Prostate gland (tissue), 2 donors: ENCODE measurements at regions not wholly inside any gene's neighbourhood (a gene's known extent, or its start where the extent isn't known, plus 50 kb on each side); places are given as distances from the start of the nearest gene placed in this dataset.
A peak's percentile ranks its signal among the peaks of the same experiment; 100 is the strongest.

Source experiments
- DNase-seq: peaks from one replicate; pipeline ENCODE4 v3.0.0-alpha.2; 2019; ENCODE audit warnings: low spot score
- H3K27ac ChIP-seq, 2 donors: fragments of 200-600 bp; sonication (generic); 2 replicates each; pipeline ENCODE4 v1.5.1; 2017 to 2019
- H3K27me3 ChIP-seq: fragments of 200-600 bp; sonication (generic); replicated peaks from 2 replicates; pipeline ENCODE4 v1.5.1; 2019; ENCODE audit not compliant: insufficient read depth
- H3K36me3 ChIP-seq, 2 donors: fragments of 200-600 bp; sonication (generic); 1 replicate in 1 of 2; 2 replicates in 1 of 2; pipeline versions ENCODE4 v1.5.1 to v1.8.1; 2017 to 2019
- H3K4me1 ChIP-seq: fragments of 200-600 bp; sonication (generic); replicated peaks from 2 replicates; pipeline ENCODE4 v1.5.1; 2019
- H3K4me3 ChIP-seq, 2 donors: fragments of 200-600 bp; sonication (generic); 2 replicates each; pipeline ENCODE4 v1.5.1; 2017 to 2019
- H3K9me3 ChIP-seq: fragments of 200-600 bp; sonication (generic); 2 replicates; pipeline ENCODE4 v1.5.1; 2017
- POLR2A ChIP-seq: fragments of 450-650 bp; IDR thresholded peaks from one replicate; pipeline ENCODE4 v1.6.1; 2016; ENCODE audit warnings: antibody characterized with exemption, mild to moderate bottlenecking
- POLR2AphosphoS5 ChIP-seq: sonication (generic); formaldehyde crosslinking; IDR thresholded peaks from one replicate; pipeline ENCODE4 v1.6.1; 2017; ENCODE audit warnings: antibody characterized with exemption
- WGBS: methylation state at CpG from one replicate; pipeline ENCODE4 v1.1.5; 2018; 5-methylcytosine and 5-hydroxymethylcytosine counted together
- intact Hi-C: fragments of 100-400 bp; cut with DNase I; formaldehyde crosslinking; loops from one replicate; pipeline ENCODE4 v1.14.2; 2022
- TF ChIP-seq, protein P1 (sequence below), 4 experiments: fragments of 200-600 bp in 2 of 4; fragments of 450-650 bp in 2 of 4; sonication (generic) in 2 of 4; IDR thresholded peaks; 1 replicate in 3 of 4; 2 replicates in 1 of 4; pipeline ENCODE4 v1.5.1; 2016 to 2019; ENCODE audit warnings: antibody characterized with exemption in 4 of 4, mild to moderate bottlenecking in 2 of 4, moderate library complexity in 2 of 4

DNA sequence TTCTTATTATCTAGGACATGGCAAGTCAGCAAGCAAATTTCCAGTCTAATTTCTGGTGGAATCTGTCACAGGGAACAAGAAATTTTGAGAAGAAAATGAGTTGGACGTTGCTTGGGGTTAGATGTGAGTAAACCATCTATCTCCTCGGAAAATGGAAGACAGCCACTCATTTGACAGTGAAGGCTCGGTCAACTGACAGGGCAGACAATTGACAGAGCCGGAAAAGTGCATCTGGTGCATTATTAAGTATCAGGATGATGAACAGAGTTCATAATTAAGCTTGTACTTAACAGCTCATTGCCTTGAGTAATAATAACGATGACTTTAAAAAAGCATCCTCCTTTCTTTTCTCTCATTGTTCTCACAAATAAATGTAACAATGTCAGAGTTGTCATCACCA is 168.4 kb downstream of the MAD2L1 start:
- Histone ChIP-seq H3K9me3 (no peaks in the 10 kb centered on the region), H3K36me3 (no peaks in the 10 kb centered on the region), H3K27me3 (no peaks in the 10 kb centered on the region), H3K4me3 (no peak overlapping the region), H3K27ac (no peak overlapping the region), H3K4me1 (no peaks in the 10 kb centered on the region)
- TF ChIP-seq, protein P1, sequence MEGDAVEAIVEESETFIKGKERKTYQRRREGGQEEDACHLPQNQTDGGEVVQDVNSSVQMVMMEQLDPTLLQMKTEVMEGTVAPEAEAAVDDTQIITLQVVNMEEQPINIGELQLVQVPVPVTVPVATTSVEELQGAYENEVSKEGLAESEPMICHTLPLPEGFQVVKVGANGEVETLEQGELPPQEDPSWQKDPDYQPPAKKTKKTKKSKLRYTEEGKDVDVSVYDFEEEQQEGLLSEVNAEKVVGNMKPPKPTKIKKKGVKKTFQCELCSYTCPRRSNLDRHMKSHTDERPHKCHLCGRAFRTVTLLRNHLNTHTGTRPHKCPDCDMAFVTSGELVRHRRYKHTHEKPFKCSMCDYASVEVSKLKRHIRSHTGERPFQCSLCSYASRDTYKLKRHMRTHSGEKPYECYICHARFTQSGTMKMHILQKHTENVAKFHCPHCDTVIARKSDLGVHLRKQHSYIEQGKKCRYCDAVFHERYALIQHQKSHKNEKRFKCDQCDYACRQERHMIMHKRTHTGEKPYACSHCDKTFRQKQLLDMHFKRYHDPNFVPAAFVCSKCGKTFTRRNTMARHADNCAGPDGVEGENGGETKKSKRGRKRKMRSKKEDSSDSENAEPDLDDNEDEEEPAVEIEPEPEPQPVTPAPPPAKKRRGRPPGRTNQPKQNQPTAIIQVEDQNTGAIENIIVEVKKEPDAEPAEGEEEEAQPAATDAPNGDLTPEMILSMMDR (IDR thresholded peaks at IDR 0.05) = no peak
- TF ChIP-seq POLR2AphosphoS5 = no peak
- TF ChIP-seq POLR2A = no peak
- intact Hi-C loops = loop anchor here (5.0 to 10.0 kb wide), 4 partner anchors 39 to 271 kb away; partner anchors contain the start of gene PDE5A
- WGBS = 87% methylated on average over 5 of the region's 5 CpGs
- DNase-seq = no peak

DNA sequence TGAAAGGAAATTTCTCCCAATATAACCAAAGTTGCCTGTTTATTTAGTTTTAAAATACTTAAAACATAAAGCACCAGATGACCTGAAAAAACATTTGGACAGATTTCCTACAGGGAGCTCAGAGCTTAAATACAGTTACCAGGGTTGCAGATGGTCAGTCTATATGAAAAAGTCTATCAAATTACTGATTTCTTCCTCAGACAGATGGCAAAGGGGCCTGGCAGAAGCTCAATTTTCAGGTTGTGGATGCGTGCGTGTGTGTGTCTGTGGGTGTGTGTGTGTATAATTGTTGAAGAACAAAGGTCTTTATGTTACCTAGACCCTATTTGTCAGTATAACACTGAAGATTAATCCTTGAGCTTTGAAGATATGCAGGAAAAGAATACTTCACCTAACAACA is 169.4 kb downstream of the MAD2L1 start:
- Histone ChIP-seq H3K4me3 (no peak overlapping the region), H3K9me3 (no peaks in the 10 kb centered on the region), H3K27ac (no peak overlapping the region), H3K27me3 (no peaks in the 10 kb centered on the region), H3K4me1 (no peaks in the 10 kb centered on the region), H3K36me3 (no peaks in the 10 kb centered on the region)
- intact Hi-C loops = loop anchor here (5.0 to 10.0 kb wide), 4 partner anchors 40 to 270 kb away; partner anchors contain the start of gene PDE5A
- 62% methylated on average over 2 of the region's 2 CpGs for WGBS
- no peak for DNase-seq
- TF ChIP-seq, protein P1 (IDR thresholded peaks at IDR 0.05) = no peak
- TF ChIP-seq POLR2A (no peak), POLR2AphosphoS5 (no peak)

DNA sequence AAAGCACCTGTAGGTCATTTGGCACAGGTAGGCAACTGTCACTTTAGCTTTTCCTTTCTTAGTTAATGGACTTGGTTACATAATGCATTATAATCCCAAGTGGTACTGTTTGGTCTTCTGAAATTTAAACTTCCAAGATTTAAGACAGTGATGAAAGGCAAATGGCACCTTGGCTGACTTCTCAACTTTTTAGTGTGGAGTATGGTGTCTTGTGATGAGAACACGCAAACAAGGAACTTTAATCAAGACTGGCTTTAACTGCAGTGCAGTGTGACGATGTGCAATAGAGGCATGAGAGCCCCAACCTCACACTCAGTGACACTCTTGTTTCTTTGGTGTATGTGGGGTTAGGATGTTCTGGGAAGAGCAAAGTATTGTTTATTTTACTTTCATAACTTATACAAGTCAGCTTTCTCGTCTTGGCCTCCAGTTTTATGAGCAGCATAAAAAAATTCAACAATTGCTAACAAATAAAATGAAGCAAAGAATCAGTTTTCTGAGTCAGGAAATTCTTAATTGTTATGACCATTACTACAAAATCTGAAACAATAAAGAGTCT is 171.9 kb downstream of the MAD2L1 start:
- H3K36me3 ChIP-seq = no peaks in the 10 kb centered on the region
- no peaks in the 10 kb centered on the region for H3K4me1 ChIP-seq

DNA sequence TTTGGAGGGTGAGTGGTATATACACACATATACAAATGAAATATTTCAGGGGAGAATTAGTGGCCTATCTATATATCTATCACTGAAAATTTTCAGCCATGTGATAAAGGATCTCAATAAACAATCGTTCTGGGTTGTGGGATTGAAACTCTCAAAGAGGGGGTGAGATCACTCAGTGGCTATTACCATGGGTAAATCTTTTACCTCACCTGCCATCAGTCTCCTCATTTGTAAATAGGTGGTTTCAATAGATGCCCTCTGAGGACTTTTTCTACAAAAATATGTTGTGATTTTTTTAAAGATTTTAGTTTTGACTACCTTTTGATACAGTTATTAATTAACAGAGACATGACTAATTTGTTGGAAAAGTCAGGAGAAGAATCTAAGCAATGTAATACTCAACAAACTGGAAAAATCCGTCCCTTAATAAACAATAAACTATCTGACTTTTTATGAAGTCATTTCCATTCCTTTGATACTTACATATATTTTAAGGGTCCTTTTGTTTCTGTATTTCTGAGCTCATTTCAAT is 192.8 kb downstream of the MAD2L1 start:
- Histone ChIP-seq H3K36me3 (no peaks in the 10 kb centered on the region), H3K27ac (no peak overlapping the region), H3K4me1 (no peaks in the 10 kb centered on the region), H3K4me3 (no peak overlapping the region), H3K9me3 (no peaks in the 10 kb centered on the region), H3K27me3 (no peaks in the 10 kb centered on the region)
- WGBS = 71% methylated on average over 2 of the region's 2 CpGs
- TF ChIP-seq, protein P1 (IDR thresholded peaks at IDR 0.05) = no peak
- no peak for TF ChIP-seq POLR2AphosphoS5
- no peak for TF ChIP-seq POLR2A
- no peak for DNase-seq
- intact Hi-C loops = no loop called here

More for the DNA sequence above, 171.9 kb downstream of the MAD2L1 start:
- peak; percentile 5 for DNase-seq
- peak; percentile 38 for TF ChIP-seq POLR2AphosphoS5
- TF ChIP-seq, protein P1 (IDR thresholded peaks at IDR 0.05) = no peak
- Histone ChIP-seq H3K9me3 (no peaks in the 10 kb centered on the region), H3K4me3 (no peak overlapping the region), H3K27me3 (no peaks in the 10 kb centered on the region), H3K27ac (peak overlapping the region in 1 of 2 donors; percentile 7)
- WGBS = 27% methylated on average over 3 of the region's 3 CpGs
- intact Hi-C loops = loop anchor here (5.0 to 10.0 kb wide), 4 partner anchors 43 to 267 kb away; partner anchors contain the start of gene PDE5A

DNA sequence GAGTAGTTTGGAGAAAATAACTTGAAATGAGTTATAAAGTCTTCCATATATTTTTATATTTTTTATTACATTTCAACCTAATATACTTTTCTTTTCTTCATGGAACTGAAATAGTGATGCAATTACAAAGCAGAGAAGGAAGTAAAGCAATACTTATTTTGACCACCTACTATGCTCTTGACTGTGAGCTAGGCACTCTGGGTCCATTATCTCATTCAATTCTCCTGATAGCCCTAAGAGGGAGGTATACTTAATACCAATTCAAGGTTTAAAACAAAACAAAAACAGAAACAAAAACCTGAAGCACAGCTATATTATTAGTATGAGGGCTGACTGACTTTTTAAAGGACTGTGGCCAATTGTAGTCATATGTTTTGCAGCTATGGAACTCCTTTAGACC is 193.5 kb downstream of the MAD2L1 start:
- TF ChIP-seq, protein P1 (IDR thresholded peaks at IDR 0.05) = no peak
- TF ChIP-seq POLR2AphosphoS5 (no peak), POLR2A (no peak)
- Histone ChIP-seq H3K36me3 (no peaks in the 10 kb centered on the region), H3K9me3 (no peaks in the 10 kb centered on the region), H3K4me1 (no peaks in the 10 kb centered on the region), H3K4me3 (no peak overlapping the region), H3K27ac (no peak overlapping the region), H3K27me3 (no peaks in the 10 kb centered on the region)
- intact Hi-C loops = no loop called here
- DNase-seq = no peak
